Breast epithelium (tissue), 3 donors: ENCODE measurements at regions not wholly inside any gene's neighbourhood (a gene's known extent, or its start where the extent isn't known, plus 50 kb on each side); places are given as distances from the start of the nearest gene placed in this dataset.

Source experiments
- POLR2A ChIP-seq: fragments of 450-650 bp; IDR thresholded peaks from one replicate; pipeline ENCODE4 v1.6.1; 2016; ENCODE audit warnings: antibody characterized with exemption, mild to moderate bottlenecking, moderate library complexity
- POLR2AphosphoS5 ChIP-seq, 3 donors: sonication (generic); formaldehyde crosslinking; IDR thresholded peaks; one replicate each; pipeline ENCODE4 v1.6.1; 2017; ENCODE audit warnings: antibody characterized with exemption in 3 of 3
- TF ChIP-seq, protein P1 (sequence below), 3 donors: fragments of 450-650 bp; IDR thresholded peaks; one replicate each; pipeline ENCODE4 v1.5.1; 2016 to 2017; ENCODE audit warnings: antibody characterized with exemption in 3 of 3, mild to moderate bottlenecking in 3 of 3, moderate library complexity in 3 of 3

DNA sequence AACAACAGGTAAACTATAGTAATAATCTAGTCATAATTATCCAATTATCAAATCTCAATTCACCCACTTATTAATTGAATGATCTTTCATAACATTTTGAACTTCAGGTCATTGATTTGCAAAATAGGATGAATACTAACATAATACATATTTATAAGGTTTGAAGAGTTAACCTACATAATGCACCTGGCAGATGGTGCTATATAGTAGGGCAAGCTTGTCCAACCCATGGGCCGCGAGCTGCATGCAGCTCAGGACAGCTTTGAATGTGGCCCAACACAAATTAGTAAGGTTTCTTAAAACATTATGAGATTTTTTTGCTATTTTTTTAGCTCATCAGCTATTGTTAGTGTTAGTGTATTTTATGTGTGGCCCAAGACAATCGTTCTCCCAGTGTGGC, 815.8 kb upstream of the ID2 start:
- TF ChIP-seq POLR2AphosphoS5 (IDR thresholded peaks at IDR 0.05) (no peak), POLR2A (no peak)
- TF ChIP-seq, protein P1, sequence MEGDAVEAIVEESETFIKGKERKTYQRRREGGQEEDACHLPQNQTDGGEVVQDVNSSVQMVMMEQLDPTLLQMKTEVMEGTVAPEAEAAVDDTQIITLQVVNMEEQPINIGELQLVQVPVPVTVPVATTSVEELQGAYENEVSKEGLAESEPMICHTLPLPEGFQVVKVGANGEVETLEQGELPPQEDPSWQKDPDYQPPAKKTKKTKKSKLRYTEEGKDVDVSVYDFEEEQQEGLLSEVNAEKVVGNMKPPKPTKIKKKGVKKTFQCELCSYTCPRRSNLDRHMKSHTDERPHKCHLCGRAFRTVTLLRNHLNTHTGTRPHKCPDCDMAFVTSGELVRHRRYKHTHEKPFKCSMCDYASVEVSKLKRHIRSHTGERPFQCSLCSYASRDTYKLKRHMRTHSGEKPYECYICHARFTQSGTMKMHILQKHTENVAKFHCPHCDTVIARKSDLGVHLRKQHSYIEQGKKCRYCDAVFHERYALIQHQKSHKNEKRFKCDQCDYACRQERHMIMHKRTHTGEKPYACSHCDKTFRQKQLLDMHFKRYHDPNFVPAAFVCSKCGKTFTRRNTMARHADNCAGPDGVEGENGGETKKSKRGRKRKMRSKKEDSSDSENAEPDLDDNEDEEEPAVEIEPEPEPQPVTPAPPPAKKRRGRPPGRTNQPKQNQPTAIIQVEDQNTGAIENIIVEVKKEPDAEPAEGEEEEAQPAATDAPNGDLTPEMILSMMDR (IDR thresholded peaks at IDR 0.05): no peak
